GM12873 (cell line): ENCODE measurements at regions not wholly inside any gene's neighbourhood (a gene's known extent, or its start where the extent isn't known, plus 50 kb on each side); places are given as distances from the start of the nearest gene placed in this dataset.

Source experiments
- TF ChIP-seq, protein P1 (sequence below): IDR thresholded peaks from 2 replicates; pipeline ENCODE4 v1.5.1; 2012; ENCODE audit warnings: low read depth, mild to moderate bottlenecking, moderate library complexity, low read length, control low read depth; ENCODE audit not compliant: insufficient read depth; ENCODE audit errors: missing control alignments

DNA sequence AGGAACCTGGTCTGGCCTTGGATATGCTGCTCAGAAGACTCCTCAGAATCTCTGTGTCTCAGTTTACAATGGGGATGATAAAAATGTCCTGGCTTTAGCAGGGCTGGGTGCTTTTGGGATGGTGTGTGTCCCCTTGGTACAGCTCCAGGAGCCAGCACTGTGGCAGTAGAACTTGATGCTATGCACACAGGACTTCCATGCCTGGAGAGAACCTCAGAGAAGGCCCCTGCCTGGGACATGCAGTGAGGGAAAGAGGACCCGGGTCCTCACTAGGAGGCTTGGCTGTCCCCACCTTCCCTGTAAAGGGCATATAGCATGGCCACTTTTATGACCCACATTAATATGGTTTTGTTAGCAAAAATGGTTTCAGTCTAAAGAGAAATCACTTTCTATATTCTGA lies 100.5 kb downstream of the GLRX3 start:
- TF ChIP-seq, protein P1, sequence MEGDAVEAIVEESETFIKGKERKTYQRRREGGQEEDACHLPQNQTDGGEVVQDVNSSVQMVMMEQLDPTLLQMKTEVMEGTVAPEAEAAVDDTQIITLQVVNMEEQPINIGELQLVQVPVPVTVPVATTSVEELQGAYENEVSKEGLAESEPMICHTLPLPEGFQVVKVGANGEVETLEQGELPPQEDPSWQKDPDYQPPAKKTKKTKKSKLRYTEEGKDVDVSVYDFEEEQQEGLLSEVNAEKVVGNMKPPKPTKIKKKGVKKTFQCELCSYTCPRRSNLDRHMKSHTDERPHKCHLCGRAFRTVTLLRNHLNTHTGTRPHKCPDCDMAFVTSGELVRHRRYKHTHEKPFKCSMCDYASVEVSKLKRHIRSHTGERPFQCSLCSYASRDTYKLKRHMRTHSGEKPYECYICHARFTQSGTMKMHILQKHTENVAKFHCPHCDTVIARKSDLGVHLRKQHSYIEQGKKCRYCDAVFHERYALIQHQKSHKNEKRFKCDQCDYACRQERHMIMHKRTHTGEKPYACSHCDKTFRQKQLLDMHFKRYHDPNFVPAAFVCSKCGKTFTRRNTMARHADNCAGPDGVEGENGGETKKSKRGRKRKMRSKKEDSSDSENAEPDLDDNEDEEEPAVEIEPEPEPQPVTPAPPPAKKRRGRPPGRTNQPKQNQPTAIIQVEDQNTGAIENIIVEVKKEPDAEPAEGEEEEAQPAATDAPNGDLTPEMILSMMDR, result no peak

GRCh38 chr10:130240409-130240808 lies 104.2 kb downstream of the GLRX3 start:
- TF ChIP-seq, protein P1, result no peak

GRCh38 chr10:130242513-130242912 lies 106.3 kb downstream of the GLRX3 start:
- TF ChIP-seq, protein P1, result no peak

DNA sequence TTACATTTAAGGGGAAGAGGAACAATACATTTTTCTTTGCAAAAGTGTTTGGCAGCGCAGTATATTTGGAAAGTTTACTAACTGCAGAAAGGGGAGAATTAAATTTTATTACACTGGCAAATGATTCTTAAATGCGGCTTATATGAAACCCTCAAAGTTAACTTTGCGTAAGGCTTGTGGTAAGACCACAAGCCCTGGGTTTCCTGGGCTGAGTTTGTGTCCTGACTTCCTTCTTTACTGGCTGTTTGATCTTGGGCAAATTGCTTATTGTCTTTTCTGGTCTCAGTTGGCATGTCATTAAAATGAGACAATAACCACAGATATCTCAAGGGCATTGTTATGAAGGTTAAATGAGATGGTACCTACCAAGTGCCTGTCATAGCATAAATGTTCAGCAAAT lies 106.8 kb downstream of the GLRX3 start:
- TF ChIP-seq, protein P1, result no peak

DNA sequence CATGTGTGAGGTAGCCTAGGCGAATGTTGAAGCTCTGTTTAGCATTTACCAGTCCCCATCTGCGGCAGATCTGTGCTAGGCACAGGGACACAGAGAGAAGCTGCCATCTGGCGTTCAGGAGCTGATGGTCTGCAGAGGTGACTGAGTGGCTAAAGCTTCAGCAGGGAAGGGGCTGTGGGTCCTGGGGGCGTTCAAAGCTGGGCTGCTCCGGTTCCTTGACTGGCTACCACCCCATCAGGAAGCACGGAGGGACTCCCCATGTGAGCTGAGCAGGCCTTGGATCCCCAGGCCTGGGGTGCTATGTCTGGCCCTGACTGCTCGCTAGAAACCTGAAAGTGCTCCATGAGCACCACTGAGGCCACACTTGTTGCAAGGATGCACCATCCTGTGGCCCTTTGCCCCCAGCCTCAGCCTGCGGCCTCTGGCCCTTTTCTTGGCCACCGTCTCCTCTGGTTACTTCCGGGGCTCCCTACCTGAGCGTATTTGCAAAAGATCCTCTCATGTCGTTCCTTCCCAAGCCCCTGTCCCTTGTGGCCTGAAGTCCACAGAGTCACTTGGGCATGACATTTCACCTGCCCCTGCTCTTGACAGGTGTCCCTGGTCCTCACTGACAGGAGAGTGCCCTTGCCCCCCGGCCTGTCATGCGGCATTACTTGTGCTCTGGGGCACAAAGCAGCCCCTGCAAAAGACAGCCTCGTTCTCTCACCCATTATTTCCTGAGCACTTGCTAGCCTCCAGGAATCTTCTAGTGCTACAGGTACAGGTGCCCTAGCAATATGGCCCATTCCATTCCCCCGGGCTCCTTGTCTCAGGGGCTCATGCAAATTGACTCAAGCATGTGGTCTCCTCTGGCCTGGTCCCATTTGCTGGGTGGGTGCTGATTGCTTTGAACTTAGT lies 108.1 kb downstream of the GLRX3 start:
- TF ChIP-seq, protein P1, result no peak

DNA sequence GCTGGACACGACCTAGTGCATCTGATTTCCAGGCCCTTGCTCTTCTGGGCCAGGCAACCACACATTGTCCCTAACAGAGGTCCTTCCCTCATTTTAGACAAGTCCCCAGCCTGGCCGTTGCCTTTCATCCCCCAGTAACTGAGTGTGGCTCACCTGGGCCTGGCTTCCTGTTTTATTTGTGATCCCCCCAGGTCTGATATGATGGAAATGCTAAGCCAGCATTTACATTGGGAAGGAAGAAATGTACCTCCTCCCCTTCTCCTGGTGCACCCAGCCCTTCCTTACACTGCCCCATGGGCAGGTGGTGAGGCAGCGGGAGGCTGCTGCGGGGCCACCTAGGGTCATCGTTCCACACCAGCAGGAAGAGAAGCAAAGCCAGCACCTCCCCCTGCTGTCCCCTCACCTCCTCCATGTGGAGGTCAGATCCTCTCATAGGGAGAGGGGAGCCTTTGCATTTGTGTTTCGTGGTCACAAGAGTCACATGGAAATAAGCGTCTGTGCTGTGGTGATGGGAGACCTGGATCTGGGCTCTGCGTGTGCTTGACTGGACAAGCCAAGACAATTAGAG lies 108.8 kb downstream of the GLRX3 start:
- TF ChIP-seq, protein P1, result no peak

- TF ChIP-seq, protein P1, result no peak
These were observed 109.9 kb downstream of the GLRX3 start for GRCh38 chr10:130246113-130246512.
